ENCODE measurements at regions not wholly inside any gene's neighbourhood (a gene's known extent, or its start where the extent isn't known, plus 50 kb on each side); places are given as distances from the start of the nearest gene placed in this dataset.

DNA sequence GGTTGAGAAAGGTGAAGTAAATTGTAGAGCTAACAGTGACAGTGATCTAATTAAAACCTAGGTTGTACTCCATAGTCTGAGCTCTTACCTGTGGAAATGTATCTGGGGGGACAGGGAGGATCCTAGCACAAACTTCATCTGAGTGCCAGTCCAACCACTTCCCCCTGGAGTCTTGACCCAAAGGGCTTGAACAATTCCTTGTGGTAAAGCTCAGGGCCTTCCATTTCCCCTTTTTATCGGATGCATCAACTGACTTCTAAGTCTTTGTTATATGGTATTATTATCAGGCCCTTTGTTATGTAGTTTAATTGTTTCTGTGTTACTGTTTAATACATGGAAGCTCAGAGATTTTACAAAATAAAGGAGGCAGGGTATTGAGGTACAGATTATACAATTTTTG is 140.2 kb upstream of the SESN3 start:
- WGBS, 3 donors, result 80 to 94% (median 92%) methylated on average over 1 of the region's 1 CpG
- H3K27me3 ChIP-seq, result no peaks in the 10 kb centered on the region
- TF ChIP-seq, protein P1, sequence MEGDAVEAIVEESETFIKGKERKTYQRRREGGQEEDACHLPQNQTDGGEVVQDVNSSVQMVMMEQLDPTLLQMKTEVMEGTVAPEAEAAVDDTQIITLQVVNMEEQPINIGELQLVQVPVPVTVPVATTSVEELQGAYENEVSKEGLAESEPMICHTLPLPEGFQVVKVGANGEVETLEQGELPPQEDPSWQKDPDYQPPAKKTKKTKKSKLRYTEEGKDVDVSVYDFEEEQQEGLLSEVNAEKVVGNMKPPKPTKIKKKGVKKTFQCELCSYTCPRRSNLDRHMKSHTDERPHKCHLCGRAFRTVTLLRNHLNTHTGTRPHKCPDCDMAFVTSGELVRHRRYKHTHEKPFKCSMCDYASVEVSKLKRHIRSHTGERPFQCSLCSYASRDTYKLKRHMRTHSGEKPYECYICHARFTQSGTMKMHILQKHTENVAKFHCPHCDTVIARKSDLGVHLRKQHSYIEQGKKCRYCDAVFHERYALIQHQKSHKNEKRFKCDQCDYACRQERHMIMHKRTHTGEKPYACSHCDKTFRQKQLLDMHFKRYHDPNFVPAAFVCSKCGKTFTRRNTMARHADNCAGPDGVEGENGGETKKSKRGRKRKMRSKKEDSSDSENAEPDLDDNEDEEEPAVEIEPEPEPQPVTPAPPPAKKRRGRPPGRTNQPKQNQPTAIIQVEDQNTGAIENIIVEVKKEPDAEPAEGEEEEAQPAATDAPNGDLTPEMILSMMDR (IDR thresholded peaks at IDR 0.05), result no peak
- TF ChIP-seq EP300 (IDR thresholded peaks at IDR 0.05), result no peak
- TF ChIP-seq POLR2A (IDR thresholded peaks at IDR 0.05), result no peak
- H3K4me3 ChIP-seq, result no peak overlapping the region
- DNase-seq, result no peak
- no peaks in the 10 kb centered on the region for H3K9me3 ChIP-seq
- H3K4me1 ChIP-seq (ENCODE audit: insufficient read depth), result no peaks in the 10 kb centered on the region
- no peaks in the 10 kb centered on the region for H3K36me3 ChIP-seq
- no peak overlapping the region for H3K27ac ChIP-seq
- intact Hi-C loops (cut with DNase I), result no loop called here

DNA sequence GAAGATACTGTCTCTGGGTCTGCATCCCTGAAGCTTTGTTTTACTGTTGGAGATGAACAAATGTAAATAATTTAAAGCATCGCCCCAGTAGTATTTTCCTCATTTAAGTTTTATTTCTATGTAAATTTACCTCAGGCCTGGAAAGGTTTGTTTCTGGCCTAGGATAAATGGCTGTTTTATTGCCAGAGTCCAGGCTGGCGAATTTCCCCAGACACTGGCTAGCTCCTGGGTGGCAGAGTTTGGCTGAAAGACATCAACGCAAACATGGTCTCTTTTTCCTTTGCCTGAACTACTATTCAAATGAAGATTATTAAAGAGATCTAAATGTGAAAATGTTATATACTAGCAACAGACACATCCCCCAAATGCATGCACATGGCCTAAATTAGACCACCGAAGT is 136.7 kb upstream of the SESN3 start:
- no peak overlapping the region for H3K27ac ChIP-seq
- H3K27me3 ChIP-seq, result no peaks in the 10 kb centered on the region
- TF ChIP-seq, protein P1 (IDR thresholded peaks at IDR 0.05), result no peak
- TF ChIP-seq POLR2A (IDR thresholded peaks at IDR 0.05), result no peak
- no peak for TF ChIP-seq EP300 (IDR thresholded peaks at IDR 0.05)
- H3K36me3 ChIP-seq, result no peaks in the 10 kb centered on the region
- no peak for DNase-seq
- intact Hi-C loops (cut with DNase I), result no loop called here
- H3K4me3 ChIP-seq, result no peak overlapping the region
- 64 to 77% (median 73%) methylated on average over 4 of the region's 4 CpGs for WGBS, 3 donors
- no peaks in the 10 kb centered on the region for H3K4me1 ChIP-seq (ENCODE audit: insufficient read depth)
- H3K9me3 ChIP-seq, result no peaks in the 10 kb centered on the region

DNA sequence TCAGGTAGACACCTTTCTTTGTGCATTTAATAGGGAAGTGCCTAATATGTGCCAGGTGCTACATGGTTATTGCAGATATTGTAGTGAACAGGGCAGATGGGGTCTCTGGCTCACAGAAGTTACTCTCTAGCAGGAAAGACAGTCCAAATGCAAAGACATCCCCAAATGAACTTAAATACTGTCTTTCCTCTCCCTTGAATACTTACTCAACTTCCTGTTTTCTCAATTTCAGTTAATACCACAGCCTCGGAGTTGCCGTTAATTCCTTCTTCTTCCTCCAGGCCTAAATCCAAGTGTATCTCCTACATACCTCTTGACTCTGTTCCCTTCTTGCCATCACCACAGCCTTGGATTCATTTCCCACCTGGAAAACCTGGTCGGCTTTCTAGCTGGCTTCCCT is 134.3 kb upstream of the SESN3 start:
- Histone ChIP-seq H3K36me3 (no peaks in the 10 kb centered on the region), H3K4me1 (ENCODE audit: insufficient read depth) (no peaks in the 10 kb centered on the region), H3K4me3 (no peak overlapping the region), H3K9me3 (no peaks in the 10 kb centered on the region), H3K27ac (no peak overlapping the region), H3K27me3 (no peaks in the 10 kb centered on the region)
- DNase-seq, result no peak
- TF ChIP-seq POLR2A (IDR thresholded peaks at IDR 0.05), result no peak
- TF ChIP-seq, protein P1 (IDR thresholded peaks at IDR 0.05), result no peak
- no peak for TF ChIP-seq EP300 (IDR thresholded peaks at IDR 0.05)
- intact Hi-C loops (cut with DNase I), result no loop called here
- 78 to 81% (median 79%) methylated on average over 3 of the region's 3 CpGs for WGBS, 3 donors

DNA sequence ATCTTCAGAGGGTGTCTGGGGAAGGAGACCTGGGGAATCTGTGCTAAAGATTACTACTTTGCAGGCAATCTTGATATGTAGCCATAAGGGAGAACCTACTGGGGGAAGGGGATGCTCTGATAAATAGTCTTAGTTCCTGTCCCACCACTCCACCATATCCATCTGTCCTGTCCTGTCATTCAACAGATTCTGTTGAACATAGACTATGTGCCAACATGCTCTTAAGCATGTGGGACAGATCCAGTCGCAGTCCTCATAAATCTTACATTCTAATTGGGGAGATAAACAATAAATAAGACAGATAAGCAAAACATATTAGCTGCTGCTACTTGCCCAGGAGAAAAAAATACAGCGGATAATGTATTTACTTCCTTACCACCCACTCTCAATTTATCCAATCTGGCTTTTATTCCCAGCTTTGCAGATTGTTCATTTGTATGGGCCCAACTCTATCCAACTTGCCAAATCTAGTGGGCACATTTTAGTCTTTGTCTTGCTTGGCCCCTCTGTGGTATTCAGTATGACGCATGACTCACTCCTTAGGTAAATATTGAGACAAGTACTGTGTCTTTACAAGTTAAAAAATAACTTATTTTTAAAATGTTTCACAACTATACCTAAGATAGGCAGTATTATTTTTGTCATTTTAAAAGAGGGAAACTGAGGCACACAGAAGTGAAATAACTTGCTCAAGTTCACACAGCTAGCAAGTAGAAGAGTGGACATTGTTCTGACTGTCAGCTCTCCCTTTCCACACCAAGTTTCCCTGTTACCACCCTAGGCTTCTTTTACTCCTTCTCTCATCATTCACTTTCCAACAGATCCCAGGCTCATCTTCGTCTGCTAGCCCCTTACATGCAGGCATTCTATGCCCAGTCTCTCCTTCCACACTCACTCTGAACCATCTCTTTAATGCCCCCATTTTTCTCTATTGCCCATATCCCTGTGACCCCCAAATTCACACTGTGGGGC is 133.6 kb upstream of the SESN3 start:
- intact Hi-C loops (cut with DNase I), result no loop called here

More for the DNA sequence above, 133.6 kb upstream of the SESN3 start:
- TF ChIP-seq EP300 (IDR thresholded peaks at IDR 0.05) (no peak), POLR2A (IDR thresholded peaks at IDR 0.05) (no peak)
- TF ChIP-seq, protein P1 (IDR thresholded peaks at IDR 0.05), result no peak
- H3K9me3 ChIP-seq, result no peaks in the 10 kb centered on the region
- H3K27me3 ChIP-seq, result no peaks in the 10 kb centered on the region
- H3K4me3 ChIP-seq, result no peak overlapping the region
- no peak overlapping the region for H3K27ac ChIP-seq
- 85 to 89% (median 87%) methylated on average over 4 of the region's 4 CpGs for WGBS, 3 donors
- no peaks in the 10 kb centered on the region for H3K4me1 ChIP-seq (ENCODE audit: insufficient read depth)
- no peak for DNase-seq
- H3K36me3 ChIP-seq, result no peaks in the 10 kb centered on the region

All from ovary (tissue), 7 donors.